ENCODE measurements at regions not wholly inside any gene's neighbourhood (a gene's known extent, or its start where the extent isn't known, plus 50 kb on each side); places are given as distances from the start of the nearest gene placed in this dataset.
"Not testable (repeated sequence)": the region's sequence is repeated elsewhere in the genome, so short reads cannot be mapped to it uniquely, and the experiment has no call there.

DNA sequence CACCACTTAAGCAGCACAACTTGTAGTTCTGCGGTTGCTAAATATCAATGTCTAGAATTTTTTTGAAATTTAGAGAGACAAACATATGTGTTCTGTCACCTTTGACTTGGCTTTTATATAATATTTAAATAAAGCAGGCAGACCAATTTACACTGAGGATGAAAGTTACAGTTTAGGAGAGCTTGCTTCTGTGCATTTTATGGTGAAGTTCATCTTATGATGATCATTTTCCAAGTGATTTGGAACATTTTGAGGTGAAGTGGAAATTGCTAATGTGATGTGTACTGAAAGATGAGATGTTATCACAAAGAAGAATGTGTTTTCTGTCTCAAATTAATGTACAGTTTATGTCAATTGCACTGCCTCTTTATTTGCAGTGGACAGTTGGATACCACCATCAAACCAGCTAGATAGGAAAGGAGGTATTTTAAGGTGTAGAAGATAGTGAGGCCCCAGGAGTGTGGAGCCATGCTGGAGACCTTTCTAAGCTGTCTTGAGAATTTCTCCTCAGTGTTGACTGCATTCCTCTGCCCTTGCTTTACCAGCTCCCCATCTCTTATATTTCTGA is 461.9 kb downstream of the UTRN start:
- no peak overlapping the region for H3K4me3 ChIP-seq (ENCODE audit: low read depth, low read length)

DNA sequence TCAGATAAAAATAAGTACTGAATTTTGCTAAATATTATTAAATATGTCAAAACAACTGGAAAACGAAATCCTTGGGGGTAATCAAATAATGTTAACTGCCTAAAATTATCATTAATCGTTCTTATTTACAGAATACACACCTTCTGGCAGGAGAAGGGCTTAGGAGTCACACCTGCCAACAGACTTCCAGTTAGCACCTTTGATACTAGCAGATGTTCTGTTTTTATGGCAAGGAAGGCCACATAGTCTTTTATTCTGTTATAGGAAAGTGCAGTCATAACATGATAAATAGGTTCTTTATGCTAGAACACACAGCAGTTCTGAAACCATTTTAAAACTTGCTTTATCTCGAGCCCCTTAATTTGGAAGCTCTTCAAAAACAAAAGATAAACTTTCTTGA is 464.1 kb downstream of the UTRN start:
- H3K4me3 ChIP-seq (ENCODE audit: low read depth, low read length): no peak overlapping the region

DNA sequence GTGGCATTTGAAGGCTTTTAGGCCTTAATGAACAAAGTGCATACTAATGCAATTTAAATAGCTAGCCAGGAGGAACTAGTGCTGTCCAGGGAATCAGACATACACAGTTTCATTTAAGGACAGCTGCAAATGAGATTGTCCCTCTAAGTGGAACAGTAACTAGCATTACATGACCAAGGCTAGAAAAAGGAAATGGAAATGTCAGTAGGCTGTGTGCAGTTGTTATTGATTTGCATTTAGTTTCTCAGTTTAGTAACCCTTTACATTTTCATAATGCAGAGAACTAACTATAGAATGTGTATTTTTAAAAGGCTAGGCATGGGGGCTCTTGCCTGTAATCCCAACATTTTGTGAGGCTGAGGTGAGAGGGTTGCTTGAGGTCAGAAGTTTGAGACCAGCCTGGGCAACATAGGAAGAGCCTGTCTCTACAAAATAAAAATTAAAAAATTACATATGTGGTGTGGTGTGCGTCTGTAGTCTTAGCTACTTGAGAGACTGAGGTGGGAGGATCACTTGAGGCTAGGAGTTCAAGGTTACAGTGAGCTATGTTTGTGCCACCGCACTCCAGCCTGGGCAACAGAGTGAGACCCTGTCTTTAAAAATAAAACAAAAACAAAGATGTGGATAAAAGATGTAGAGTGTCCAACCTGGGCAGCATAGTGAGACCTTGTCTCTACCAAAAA is 468.0 kb downstream of the UTRN start:
- no peak overlapping the region for H3K4me3 ChIP-seq (ENCODE audit: low read depth, low read length)

DNA sequence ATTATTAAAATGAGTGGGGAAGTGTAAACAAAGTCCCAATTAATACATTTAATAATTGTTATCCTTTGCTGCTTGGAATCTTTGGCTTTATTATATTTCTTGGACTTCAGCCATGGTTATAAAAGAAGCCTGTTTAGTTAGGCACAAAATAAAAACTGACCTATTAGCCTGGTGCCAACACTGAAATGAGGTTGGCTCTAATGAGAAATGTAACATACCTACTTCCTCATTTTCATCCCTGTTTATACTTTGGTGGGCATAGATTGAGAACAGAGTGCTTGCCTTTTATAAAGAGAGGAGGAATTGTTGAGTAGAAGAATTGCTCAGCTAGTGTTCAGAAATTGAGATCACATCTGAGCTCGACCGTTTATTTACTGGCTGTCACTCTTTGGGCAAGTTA is 471.3 kb downstream of the UTRN start:
- no peak overlapping the region for H3K4me3 ChIP-seq (ENCODE audit: low read depth, low read length)

DNA sequence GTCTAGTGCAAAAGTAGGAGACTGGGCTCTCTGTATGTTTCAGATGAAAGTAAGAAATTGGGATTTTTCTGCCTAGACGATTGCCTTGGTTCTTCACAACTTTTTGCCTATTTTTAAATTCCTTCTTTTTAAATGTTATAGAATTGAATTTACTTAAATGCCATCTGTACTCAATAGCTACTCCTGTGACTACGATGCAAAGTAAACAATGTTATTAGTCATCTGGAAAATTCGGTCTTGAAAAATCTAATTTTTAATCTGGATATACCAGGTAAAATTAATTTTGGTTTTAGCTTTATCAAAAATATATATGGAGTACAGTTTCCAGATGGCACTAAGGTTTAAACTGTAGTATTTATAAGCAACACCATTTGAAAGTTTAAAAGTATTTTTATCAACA is 472.2 kb downstream of the UTRN start:
- H3K4me3 ChIP-seq (ENCODE audit: low read depth, low read length): no peak overlapping the region

DNA sequence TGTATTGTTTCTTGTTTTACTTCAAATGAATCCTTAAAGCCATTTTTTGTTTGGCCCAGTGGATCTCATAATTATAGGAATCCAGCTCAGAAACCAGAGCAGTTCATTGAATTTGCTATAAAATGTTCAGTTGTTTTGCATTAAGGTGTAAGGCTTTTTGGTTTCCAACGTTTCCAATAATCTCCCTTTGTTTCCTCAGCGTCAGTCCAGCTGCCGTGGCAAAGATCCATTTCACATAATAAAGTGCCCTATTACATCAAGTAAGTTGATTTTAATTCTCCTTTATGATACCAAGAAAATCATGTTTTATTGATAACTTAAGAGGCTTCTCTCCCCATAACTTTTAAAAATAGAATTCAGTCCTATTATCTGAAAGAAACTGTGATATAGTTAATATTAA is 472.6 kb downstream of the UTRN start:
- no peak overlapping the region for H3K4me3 ChIP-seq (ENCODE audit: low read depth, low read length)

DNA sequence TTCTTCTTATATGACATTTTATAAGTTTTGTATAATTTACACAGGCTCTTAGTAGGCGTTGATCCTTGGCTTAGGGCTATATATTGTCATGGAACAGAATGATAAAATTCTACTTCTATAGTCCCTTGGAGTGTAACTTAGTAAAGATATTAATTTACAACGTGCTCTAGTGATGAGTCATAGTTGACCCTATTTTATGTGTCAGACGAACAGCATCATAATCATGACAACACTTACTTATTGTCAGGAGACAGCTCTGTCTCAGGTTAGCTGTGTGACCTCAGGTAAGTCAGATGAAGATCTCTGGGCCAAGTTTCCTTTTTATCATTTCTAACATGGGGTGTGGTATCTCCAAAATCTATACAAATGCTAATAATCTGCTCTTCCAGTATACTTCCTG is 473.5 kb downstream of the UTRN start:
- H3K4me3 ChIP-seq (ENCODE audit: low read depth, low read length): no peak overlapping the region

DNA sequence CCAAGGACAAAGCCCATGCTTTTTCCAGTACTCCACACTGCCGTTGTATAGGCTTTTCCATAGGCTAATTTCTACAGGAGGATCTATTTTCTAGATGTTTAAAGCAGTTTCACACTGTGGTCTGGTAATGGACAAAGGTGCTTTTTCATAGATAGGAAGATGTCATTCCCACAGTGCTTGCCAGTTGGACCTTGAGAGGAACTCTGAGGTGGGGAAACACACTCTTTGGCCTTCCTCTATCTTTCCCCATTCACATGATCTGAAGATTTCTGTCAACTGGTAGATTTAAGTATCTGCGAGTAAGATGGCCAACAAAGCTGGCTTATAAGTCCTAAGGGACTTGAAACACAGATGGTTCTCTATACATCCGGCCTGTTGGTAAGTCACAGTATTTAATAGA is 477.3 kb downstream of the UTRN start:
- H3K4me3 ChIP-seq (ENCODE audit: low read depth, low read length): no peak overlapping the region

DNA sequence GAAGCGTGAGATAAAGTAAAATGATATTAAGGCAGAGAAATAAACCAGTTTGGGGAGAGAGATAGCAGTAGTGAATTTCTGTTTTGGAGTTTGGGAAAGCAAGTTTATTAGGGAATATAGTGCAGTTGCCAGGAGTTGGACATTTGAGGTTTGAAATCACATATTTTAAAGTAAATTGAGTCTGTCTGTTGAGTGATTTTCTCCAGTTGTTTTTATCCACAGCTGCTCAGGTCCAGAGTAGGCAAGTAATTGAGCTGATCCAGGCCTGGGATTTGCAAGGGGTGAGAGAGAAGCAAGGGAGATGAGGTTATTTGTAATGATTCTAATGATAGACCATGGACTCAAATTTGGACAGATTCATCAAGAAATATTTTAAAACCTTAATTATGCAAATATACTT is 481.9 kb downstream of the UTRN start:
- H3K4me3 ChIP-seq (ENCODE audit: low read depth, low read length): no peak overlapping the region

DNA sequence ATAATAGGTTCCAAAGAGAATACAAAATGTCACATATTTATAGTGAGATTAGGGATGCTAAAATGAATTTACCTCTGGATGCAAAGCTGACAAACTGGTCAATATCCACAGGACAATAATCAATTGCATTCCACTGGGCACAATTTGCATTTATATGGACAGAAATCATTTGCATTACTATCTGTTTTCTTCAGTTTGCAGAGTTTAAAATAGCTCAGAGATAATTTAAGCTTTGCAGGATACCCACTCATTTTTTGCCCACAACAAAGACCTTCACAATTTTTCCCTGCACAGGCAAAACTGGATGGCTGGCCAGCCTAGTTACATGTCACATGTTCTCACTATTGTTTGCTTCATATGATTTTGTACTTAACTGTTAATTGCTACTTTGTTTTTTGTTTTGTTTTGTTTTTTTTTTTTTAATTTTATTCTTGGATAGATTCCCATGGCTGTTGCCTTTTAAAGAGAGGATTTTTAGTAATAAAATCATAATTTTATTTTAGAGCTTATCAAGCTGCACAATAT is 483.5 kb downstream of the UTRN start:
- H3K4me3 ChIP-seq (ENCODE audit: low read depth, low read length): no peak overlapping the region

DNA sequence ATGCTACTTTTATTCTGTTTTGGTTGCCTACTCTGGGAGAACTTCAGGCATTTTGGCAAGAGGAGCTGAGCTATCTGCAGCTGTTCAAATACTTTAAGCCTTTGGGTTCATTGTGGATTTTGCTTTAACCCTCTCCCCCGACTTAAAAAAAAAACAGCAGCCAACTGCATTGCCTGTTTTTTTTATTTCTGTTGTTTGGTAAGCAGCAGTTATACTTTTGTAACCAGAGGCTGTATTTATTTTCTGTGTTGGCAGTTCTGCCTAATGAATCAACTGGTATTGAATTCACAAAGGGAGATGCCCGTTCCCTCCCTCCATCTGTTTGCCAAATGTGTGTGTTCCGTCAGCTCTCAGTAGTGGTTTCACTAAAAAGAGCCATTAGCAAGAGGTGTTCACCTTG is 484.0 kb downstream of the UTRN start:
- no peak overlapping the region for H3K4me3 ChIP-seq (ENCODE audit: low read depth, low read length)

DNA sequence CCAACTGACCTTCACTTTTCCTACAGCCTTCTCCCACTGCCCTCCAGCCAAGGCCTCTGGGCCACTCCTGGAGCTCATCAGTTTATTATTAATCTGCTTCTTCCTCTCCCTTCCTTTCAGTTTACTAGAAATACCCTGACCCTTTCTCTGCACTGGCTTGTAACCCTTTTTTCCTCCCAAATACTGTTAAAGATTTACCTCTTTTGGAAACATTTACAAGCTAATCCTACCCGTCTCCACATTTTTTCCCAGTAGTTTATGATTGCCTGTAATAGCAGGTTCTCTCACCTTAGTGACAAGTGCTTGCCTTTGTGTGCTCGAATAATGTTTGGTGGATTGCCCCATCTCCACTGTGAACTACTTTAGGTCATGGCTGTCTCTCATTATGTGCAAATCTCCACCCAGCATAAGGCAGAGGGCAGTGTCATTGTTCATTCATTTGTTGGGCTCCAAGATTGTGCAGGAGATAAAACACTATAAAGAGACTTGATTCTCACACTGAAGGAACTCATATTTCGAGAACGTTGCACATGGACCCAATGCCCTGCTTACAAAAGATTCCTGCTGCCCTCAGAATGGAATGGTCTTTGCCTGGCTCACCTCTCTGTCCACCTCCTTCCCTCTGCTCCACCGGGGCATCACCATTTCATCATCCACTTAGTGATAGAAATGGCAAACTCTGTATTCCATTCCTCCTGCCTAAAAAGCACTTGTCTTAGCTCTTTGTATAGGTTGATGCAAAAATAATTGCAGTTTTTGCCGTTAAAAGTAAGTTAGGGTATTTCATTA is 491.1 kb downstream of the UTRN start:
- H3K4me3 ChIP-seq (ENCODE audit: low read depth, low read length): no peak overlapping the region

DNA sequence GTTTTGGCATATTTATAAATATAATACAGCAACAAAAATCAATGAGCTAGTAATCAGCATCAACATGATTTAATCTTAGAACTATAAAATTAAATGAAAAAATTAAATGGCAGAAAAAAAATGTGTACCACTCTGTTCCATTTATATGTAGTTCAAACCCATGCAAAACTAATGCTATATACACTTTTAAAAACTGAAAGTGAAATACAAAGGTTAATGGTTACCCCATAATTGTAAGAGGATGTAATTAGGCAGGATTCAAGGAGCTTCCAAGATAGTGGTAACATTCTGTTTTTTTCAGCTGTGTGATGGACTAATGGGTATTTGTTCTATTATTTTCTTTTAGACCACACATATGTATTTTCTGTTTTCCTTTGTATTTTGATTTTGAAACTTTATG is 492.1 kb downstream of the UTRN start:
- no peak overlapping the region for H3K4me3 ChIP-seq (ENCODE audit: low read depth, low read length)

DNA sequence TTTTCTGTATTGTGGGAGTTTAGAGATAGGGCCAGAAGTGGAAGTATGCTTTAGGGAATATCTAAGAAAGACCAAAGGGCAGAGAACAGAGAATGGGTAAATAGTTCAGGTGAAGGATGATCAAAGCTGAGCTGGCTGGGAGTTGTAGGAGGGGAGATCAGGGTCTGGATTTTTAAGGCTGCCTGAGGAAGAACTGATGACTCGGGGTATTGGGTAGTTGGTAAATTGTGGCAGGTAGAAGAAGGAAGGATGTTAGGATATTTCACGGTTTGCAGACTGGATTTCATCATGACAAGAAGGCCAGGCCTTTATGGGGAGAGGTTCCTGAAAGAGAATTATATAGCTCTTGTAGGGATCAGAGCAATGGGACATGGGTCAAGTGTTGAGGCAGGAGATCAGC is 492.9 kb downstream of the UTRN start:
- no peak overlapping the region for H3K4me3 ChIP-seq (ENCODE audit: low read depth, low read length)

DNA sequence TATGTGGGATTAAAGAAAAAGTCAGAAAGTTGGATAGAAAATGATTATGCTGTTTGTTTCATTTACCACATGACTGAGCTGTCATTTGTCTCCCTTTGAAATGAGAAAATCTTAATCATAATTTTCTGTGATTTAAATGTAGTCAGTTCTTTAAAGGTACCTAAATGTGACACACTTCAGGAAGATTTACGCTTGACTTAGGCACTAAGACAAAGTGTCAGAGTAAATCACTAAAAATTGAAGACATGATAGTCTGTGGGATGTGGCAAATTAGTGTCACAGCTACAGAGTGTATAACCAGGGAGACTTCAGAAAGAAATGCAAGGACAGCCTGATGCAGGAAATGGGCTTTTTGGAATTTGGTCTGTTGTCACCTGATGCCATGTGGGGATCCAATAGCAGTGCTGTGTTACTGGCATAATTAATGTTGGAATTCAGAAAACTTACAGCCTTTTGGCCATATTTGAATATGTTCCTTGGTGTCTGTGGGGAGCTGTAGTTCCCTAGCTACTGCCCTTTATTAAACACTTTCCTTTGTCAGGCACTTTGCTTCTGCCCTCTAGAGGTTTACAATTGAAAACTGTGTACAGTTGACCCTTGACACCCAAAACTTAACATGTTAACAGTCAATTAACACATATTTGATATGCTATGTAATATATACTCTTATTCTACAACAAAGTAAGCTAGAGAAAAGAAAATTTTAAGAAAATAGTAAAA is 493.8 kb downstream of the UTRN start:
- no peak overlapping the region for H3K4me3 ChIP-seq (ENCODE audit: low read depth, low read length)

DNA sequence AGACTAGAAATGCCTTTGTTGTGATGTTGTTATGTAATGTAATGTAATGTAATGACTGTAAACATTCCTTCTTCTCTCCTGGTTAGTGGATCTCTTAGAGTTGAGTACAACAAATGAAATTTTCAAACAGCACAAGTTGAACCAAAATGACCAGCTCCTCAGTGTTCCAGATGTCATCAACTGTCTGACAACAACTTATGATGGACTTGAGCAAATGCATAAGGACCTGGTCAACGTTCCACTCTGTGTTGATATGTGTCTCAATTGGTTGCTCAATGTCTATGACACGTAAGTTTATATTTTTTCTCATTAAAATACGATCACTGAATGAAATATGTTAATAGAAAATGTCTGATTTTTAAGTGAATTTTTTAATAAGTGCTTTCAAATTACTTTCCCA is 496.7 kb downstream of the UTRN start:
- H3K4me3 ChIP-seq (ENCODE audit: low read depth, low read length): no peak overlapping the region

DNA sequence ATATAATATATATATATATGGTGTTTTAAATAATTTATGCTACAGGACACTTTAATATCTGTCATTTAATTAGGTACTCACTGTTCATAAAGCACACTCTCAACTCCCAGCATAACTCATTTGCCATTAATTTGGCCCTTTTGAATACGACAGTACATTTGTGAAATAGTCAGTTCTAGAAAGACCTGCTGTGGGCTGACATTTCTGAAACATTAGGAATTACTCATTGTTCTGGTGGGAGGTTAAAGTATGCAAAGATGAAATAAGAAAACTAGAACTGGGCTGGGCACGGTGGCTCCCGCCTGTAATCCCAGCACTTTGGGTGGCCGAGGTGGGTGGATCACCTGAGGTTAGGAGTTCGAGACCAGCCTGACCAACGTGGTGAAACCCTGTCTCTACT is 497.5 kb downstream of the UTRN start:
- H3K4me3 ChIP-seq (ENCODE audit: low read depth, low read length): no peak overlapping the region

DNA sequence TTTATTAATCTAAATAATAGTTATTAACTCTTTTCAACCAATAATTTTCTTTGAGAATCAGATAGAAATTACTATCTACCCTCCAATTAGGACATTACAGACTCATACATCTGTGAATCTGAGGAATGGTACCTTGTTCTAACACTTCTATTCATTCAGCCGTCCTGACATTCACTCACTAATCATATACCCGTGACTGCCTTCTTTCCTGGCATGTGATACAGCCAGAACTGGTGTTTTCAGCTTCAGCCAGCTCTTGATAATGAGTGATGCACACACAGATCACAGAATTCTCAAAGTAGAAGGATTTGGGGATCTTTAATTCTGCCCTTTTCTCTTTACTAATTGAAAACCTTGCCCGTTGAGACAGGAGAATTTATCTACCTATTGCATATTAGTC is 499.9 kb downstream of the UTRN start:
- no peak overlapping the region for H3K4me3 ChIP-seq (ENCODE audit: low read depth, low read length)

DNA sequence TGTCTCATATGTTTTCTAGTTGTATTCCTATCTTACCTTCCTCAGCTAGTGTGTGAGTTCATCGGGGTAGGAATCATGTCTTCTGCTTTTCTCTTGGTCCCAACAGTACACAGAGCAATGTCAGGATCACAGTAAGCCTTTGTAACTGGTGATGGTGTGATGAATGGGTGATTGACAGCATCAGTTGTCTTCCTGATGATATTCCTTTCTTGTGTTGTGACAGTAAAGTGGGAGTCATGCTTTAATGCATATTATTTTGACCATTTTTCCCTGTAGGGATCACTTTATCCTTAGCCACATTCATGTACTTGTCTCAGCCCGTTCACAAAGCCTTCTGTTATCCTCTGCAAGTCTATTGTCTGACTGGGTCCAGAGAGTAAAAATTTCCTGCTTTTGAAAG is 501.7 kb downstream of the UTRN start:
- H3K4me3 ChIP-seq (ENCODE audit: low read depth, low read length): no peak overlapping the region

DNA sequence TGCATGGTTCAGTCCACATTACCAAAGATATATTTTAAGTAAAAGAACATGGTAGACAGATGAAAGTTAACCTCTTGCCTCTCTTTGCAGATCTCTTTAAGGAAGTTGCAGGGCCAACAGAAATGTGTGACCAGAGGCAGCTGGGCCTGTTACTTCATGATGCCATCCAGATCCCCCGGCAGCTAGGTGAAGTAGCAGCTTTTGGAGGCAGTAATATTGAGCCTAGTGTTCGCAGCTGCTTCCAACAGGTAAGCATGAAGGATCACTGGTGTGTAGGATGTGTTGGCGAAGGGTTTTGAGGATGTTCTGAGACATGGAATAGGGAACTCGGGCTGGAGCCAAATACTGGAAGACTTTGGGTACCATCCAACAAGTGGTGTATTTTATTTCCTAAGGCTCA is 508.6 kb downstream of the UTRN start:
- no peak overlapping the region for H3K4me3 ChIP-seq (ENCODE audit: low read depth, low read length)

DNA sequence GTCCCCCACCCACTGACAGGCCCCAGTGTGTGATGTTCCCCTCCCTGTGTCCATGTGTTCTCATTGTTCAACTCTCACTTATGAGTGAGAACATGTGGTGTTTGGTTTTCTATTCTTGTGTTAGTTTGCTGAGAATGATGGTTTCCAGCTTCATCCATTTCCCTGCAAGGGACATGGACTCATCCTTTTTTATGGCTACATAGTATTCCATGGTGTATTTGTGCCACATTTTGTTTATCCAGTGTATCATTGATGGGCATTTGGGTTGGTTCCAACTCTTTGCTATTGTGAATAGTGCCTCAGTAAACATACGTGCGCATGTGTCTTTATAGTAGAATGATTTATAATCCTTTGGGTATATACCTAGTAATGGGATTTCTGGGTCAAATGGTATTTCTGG is 509.9 kb downstream of the UTRN start:
- not testable (repeated sequence) for H3K4me3 ChIP-seq (ENCODE audit: low read depth, low read length)

DNA sequence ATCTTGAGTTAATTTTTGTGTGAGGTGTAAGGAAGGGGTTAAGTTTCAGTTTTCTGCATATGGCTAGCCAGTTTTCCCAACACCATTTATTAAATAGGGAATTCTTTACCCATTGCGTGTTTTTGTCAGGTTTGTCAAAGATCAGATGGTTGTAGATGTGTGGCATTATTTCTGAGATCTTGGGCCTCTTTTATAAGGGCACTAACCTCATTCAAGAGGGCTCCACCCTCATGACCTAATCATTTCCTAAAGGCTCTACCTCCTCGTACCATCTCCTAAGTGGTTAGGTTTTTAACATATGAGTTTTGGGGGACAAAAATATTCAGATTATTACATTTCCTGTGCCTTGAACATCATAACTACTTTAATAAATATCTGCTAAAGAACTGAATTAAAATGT is 510.9 kb downstream of the UTRN start:
- H3K4me3 ChIP-seq (ENCODE audit: low read depth, low read length): no peak overlapping the region
